GM18867 (cell line): ENCODE measurements at regions not wholly inside any gene's neighbourhood (a gene's known extent, or its start where the extent isn't known, plus 50 kb on each side); places are given as distances from the start of the nearest gene placed in this dataset.

Experiments used
- ATAC-seq: cut with Tn5 transposase; IDR thresholded peaks from one replicate; pipeline ENCODE4 v1.9.1; 2021; ENCODE audit warnings: mild to moderate bottlenecking, moderate library complexity; ENCODE audit not compliant: unreplicated experiment

- no peak for ATAC-seq
Observed at GRCh38 chr13:29908416-29909080, 58.1 kb upstream of the UBL3 start.

- ATAC-seq, result no peak
Observed at GRCh38 chr13:29907670-29908069, 57.3 kb upstream of the UBL3 start.

- ATAC-seq, result no peak
Observed at GRCh38 chr13:29906432-29907011, 56.1 kb upstream of the UBL3 start.

- ATAC-seq, result no peak
Observed at GRCh38 chr13:29905845-29906244, 55.4 kb upstream of the UBL3 start.

GRCh38 chr13:29903996-29904395, 53.6 kb upstream of the UBL3 start:
- no peak for ATAC-seq

GRCh38 chr13:29903543-29903942, 53.1 kb upstream of the UBL3 start:
- no peak for ATAC-seq

- no peak for ATAC-seq
Observed at GRCh38 chr13:29902632-29903305, 52.4 kb upstream of the UBL3 start.

GRCh38 chr13:29901710-29902631, 51.6 kb upstream of the UBL3 start:
- ATAC-seq, result no peak
